Progenitor cell of endocrine pancreas (in vitro differentiated cells): ENCODE measurements at regions not wholly inside any gene's neighbourhood (a gene's known extent, or its start where the extent isn't known, plus 50 kb on each side); places are given as distances from the start of the nearest gene placed in this dataset.
"Not testable (repeated sequence)": the region's sequence is repeated elsewhere in the genome, so short reads cannot be mapped to it uniquely, and the experiment has no call there.

ENCODE experiments used
- DNase-seq: peaks from one replicate; pipeline ENCODE4 v3.0.0; 2021; ENCODE audit warnings: low spot score; ENCODE audit not compliant: unreplicated experiment
- H3K27ac Mint-ChIP-seq: 2 replicates; pipeline ENCODE4 v1.8.0; 2021; ENCODE audit warnings: mild to moderate bottlenecking, moderate library complexity, mixed read lengths
- H3K27me3 Mint-ChIP-seq: 2 replicates; pipeline ENCODE4 v1.8.0; 2021; ENCODE audit warnings: mixed read lengths
- H3K36me3 Mint-ChIP-seq: 2 replicates; pipeline ENCODE4 v1.8.0; 2022; ENCODE audit warnings: mixed read lengths; ENCODE audit not compliant: insufficient read depth
- H3K4me1 Mint-ChIP-seq: 2 replicates; pipeline ENCODE4 v1.8.0; 2021; ENCODE audit warnings: low read depth, mixed read lengths
- H3K4me3 Mint-ChIP-seq: 2 replicates; pipeline ENCODE4 v1.8.0; 2021; ENCODE audit warnings: low read depth, mild to moderate bottlenecking, moderate library complexity, mixed read lengths
- H3K9me3 Mint-ChIP-seq: 2 replicates; pipeline ENCODE4 v1.8.0; 2021; ENCODE audit warnings: low read depth, mixed read lengths
- TF ChIP-seq, protein P1 (sequence below): fragments of 200-600 bp; sonication (generic); IDR thresholded peaks from one replicate; pipeline ENCODE4 v1.5.0; 2021; ENCODE audit warnings: antibody characterized with exemption, mild to moderate bottlenecking; ENCODE audit not compliant: unreplicated experiment

DNA sequence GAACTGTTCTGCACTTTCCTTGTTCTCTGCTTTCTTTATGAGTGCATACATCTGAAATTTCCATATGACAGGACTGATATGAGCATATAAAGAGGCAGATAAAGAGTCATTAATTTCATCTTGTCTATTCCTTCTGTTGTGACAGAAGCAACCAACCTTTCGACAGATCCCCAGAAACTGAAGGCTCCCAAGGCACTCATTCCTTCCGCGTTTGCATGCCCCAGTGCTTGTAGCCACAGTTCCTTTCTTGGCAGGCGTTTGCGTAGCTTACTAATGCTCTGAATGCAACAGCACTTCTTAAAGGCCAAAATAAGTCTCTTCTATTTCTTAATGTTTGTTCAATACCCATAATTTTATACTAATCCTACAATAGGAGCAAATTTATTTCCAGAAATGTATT, 94.0 kb upstream of the TBL1X start:
- H3K4me3 Mint-ChIP-seq, result no peak overlapping the region
- no peaks in the 10 kb centered on the region for H3K4me1 Mint-ChIP-seq
- no peak for DNase-seq
- no peak overlapping the region for H3K27ac Mint-ChIP-seq
- peaks cover 19% of the 10 kb centered on the region for H3K9me3 Mint-ChIP-seq
- TF ChIP-seq, protein P1, sequence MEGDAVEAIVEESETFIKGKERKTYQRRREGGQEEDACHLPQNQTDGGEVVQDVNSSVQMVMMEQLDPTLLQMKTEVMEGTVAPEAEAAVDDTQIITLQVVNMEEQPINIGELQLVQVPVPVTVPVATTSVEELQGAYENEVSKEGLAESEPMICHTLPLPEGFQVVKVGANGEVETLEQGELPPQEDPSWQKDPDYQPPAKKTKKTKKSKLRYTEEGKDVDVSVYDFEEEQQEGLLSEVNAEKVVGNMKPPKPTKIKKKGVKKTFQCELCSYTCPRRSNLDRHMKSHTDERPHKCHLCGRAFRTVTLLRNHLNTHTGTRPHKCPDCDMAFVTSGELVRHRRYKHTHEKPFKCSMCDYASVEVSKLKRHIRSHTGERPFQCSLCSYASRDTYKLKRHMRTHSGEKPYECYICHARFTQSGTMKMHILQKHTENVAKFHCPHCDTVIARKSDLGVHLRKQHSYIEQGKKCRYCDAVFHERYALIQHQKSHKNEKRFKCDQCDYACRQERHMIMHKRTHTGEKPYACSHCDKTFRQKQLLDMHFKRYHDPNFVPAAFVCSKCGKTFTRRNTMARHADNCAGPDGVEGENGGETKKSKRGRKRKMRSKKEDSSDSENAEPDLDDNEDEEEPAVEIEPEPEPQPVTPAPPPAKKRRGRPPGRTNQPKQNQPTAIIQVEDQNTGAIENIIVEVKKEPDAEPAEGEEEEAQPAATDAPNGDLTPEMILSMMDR, result no peak
- peaks cover 3% of the 10 kb centered on the region for H3K27me3 Mint-ChIP-seq
- no peaks in the 10 kb centered on the region for H3K36me3 Mint-ChIP-seq

GRCh38 chrX:9372866-9373265, 92.0 kb upstream of the TBL1X start:
- no peaks in the 10 kb centered on the region for H3K4me1 Mint-ChIP-seq
- no peak overlapping the region for H3K27ac Mint-ChIP-seq
- TF ChIP-seq, protein P1, result no peak
- no peaks in the 10 kb centered on the region for H3K36me3 Mint-ChIP-seq
- H3K4me3 Mint-ChIP-seq, result no peak overlapping the region
- peaks cover 3% of the 10 kb centered on the region for H3K27me3 Mint-ChIP-seq
- no peak for DNase-seq
- peaks cover 25% of the 10 kb centered on the region for H3K9me3 Mint-ChIP-seq

DNA sequence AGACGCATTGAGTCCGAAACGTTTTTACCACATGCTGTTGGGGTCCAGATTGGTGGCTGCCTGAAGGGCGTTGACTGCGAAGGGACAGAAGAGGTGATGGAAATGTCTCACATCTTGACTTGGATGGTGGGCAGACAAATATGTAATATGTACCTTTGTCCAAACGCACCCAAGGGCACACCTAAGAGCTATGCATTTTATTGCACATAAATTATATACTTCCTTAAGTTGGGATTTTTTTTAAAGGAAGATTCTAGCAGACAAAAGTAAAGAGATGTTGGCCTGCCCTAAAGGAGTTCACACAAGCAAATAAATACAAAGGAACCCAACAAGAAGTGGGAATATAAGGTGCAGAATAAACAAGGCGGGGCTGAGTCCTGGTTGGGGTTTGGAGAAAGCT, 91.1 kb upstream of the TBL1X start:
- Mint-ChIP-seq H3K27me3 (peaks cover 3% of the 10 kb centered on the region), H3K4me3 (no peak overlapping the region), H3K4me1 (no peaks in the 10 kb centered on the region), H3K9me3 (peaks cover 28% of the 10 kb centered on the region), H3K27ac (no peak overlapping the region), H3K36me3 (no peaks in the 10 kb centered on the region)
- no peak for DNase-seq
- TF ChIP-seq, protein P1, result no peak

DNA sequence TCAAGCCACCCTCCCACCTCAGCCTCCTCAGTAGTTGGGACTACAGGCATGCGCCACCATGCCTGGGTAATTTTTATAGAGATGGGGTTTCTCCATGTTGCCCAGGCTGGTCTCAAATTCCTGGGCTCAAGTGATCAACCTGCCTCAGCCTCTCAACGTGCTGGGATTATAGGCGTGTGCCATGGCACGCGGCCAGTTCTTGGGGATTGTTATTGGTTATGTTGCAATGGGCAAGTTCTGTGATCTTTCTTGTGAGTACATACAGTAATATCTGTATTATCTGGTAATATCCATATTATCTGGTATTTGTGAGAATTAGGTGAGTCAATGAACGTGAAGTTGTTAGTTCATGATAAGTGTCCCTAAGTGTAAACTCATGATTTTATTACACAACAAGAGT, 90.3 kb upstream of the TBL1X start:
- Mint-ChIP-seq H3K27me3 (peaks cover 3% of the 10 kb centered on the region), H3K9me3 (peaks cover 29% of the 10 kb centered on the region), H3K36me3 (no peaks in the 10 kb centered on the region), H3K4me1 (no peaks in the 10 kb centered on the region), H3K4me3 (no peak overlapping the region), H3K27ac (no peak overlapping the region)
- TF ChIP-seq, protein P1, result no peak
- no peak for DNase-seq

DNA sequence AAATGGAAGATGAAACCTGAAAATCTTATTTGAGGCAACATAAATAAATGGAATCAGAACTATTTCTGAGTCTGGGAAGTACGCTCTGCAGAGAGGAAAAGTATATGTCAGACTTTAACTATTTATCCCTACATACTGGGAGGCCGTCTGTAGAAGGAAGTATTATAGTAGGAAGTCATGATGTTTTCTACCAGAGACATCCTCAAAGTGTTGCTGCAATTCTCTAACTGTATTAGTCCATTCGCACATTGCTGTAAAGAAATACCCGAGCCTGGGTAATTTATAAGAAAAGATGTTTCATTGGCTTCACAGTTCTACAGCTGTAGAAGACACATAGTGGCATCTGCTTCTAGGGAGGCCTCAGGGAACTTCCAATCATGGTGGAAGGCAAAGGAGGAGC, 88.7 kb upstream of the TBL1X start:
- Mint-ChIP-seq H3K27me3 (no peaks in the 10 kb centered on the region), H3K9me3 (peaks cover 26% of the 10 kb centered on the region), H3K4me1 (no peaks in the 10 kb centered on the region), H3K27ac (no peak overlapping the region), H3K4me3 (no peak overlapping the region), H3K36me3 (no peaks in the 10 kb centered on the region)
- no peak for DNase-seq
- TF ChIP-seq, protein P1, result no peak

GRCh38 chrX:9377216-9377615, 87.6 kb upstream of the TBL1X start:
- H3K4me3 Mint-ChIP-seq, H3K27ac Mint-ChIP-seq, H3K36me3 Mint-ChIP-seq, H3K4me1 Mint-ChIP-seq, DNase-seq, H3K27me3 Mint-ChIP-seq: not testable (repeated sequence)
- peaks cover 26% of the 10 kb centered on the region for H3K9me3 Mint-ChIP-seq
